GM23338 (cell line): ENCODE measurements at regions not wholly inside any gene's neighbourhood (a gene's known extent, or its start where the extent isn't known, plus 50 kb on each side); places are given as distances from the start of the nearest gene placed in this dataset.

ENCODE experiments used
- ATAC-seq: fragments of 200-7000 bp; cut with Tn5 transposase; 3 replicates; pipeline ENCODE4 v1.9.1; 2020
- DNase-seq: peaks from one replicate; pipeline ENCODE4 v3.0.0-alpha.2; 2015; ENCODE audit warnings: low spot score
- H2AFZ ChIP-seq: fragments of 200-600 bp; sonication (generic); 2 replicates; pipeline ENCODE4 v1.8.0; 2016; ENCODE audit warnings: antibody characterized with exemption, mild to moderate bottlenecking, moderate library complexity
- H3F3A ChIP-seq: fragments of 200-600 bp; sonication (generic); replicated peaks from 2 replicates; pipeline ENCODE4 v1.8.0; 2017; ENCODE audit warnings: antibody characterized with exemption, mixed run types, low read depth
- H3K27ac ChIP-seq: fragments of 200-600 bp; sonication (generic); 2 replicates; pipeline ENCODE4 v1.6.1; 2016; ENCODE audit warnings: low read depth
- H3K27me3 ChIP-seq: fragments of 200-600 bp; sonication (generic); 2 replicates; pipeline ENCODE4 v1.8.0; 2016; ENCODE audit warnings: mild to moderate bottlenecking, mixed run types, moderate library complexity; ENCODE audit not compliant: insufficient read depth
- H3K36me3 ChIP-seq: fragments of 200-600 bp; sonication (generic); 2 replicates; pipeline ENCODE4 v1.8.0; 2016; ENCODE audit warnings: mild to moderate bottlenecking; ENCODE audit not compliant: insufficient read depth
- H3K4me1 ChIP-seq: fragments of 200-600 bp; sonication (generic); 2 replicates; pipeline ENCODE4 v1.8.0; 2016; ENCODE audit warnings: mild to moderate bottlenecking, moderate library complexity; ENCODE audit not compliant: insufficient read depth
- H3K4me2 ChIP-seq: fragments of 200-600 bp; sonication (generic); 2 replicates; pipeline ENCODE4 v1.7.1; 2017; ENCODE audit warnings: mixed run types
- H3K4me3 ChIP-seq: fragments of 200-600 bp; sonication (generic); 2 replicates; pipeline ENCODE4 v1.6.1; 2016; ENCODE audit warnings: mixed run types
- H3K79me2 ChIP-seq: fragments of 200-600 bp; sonication (generic); replicated peaks from 2 replicates; pipeline ENCODE4 v1.8.0; 2017; ENCODE audit warnings: mild to moderate bottlenecking; ENCODE audit not compliant: insufficient read depth
- H3K9me2 ChIP-seq: fragments of 200-600 bp; sonication (generic); 2 replicates; pipeline ENCODE4 v1.8.0; 2017; ENCODE audit not compliant: insufficient read depth
- H4K20me1 ChIP-seq: fragments of 200-600 bp; sonication (generic); replicated peaks from 2 replicates; pipeline ENCODE4 v1.8.0; 2017; ENCODE audit warnings: mild to moderate bottlenecking; ENCODE audit not compliant: insufficient read depth
- H3K27ac Mint-ChIP-seq: 2 replicates; pipeline ENCODE4 v1.8.0; 2020; ENCODE audit warnings: inconsistent platforms, mild to moderate bottlenecking, moderate library complexity, mixed read lengths
- H3K27me3 Mint-ChIP-seq: 3 replicates; pipeline ENCODE4 v1.8.0; 2022; ENCODE audit warnings: low read depth, mild to moderate bottlenecking, moderate library complexity, mixed read lengths, inconsistent platforms; ENCODE audit not compliant: insufficient read depth, poor library complexity
- H3K36me3 Mint-ChIP-seq: 3 replicates; pipeline ENCODE4 v1.8.0; 2021; ENCODE audit warnings: low read depth, mild to moderate bottlenecking, inconsistent platforms, moderate library complexity, mixed read lengths
- H3K4me1 Mint-ChIP-seq: 3 replicates; pipeline ENCODE4 v1.8.0; 2020; ENCODE audit warnings: mild to moderate bottlenecking, inconsistent platforms, mixed read lengths
- H3K4me3 Mint-ChIP-seq: 3 replicates; pipeline ENCODE4 v1.8.0; 2021; ENCODE audit warnings: moderate library complexity, mild to moderate bottlenecking, inconsistent platforms, mixed read lengths
- H3K9me3 Mint-ChIP-seq: 3 replicates; pipeline ENCODE4 v1.8.0; 2020; ENCODE audit warnings: moderate library complexity, mild to moderate bottlenecking, inconsistent platforms, mixed read lengths
- CREB1 ChIP-seq: fragments of 250-450 bp; sonication (Bioruptor Pico); IDR thresholded peaks from 2 replicates; pipeline ENCODE4 v1.5.0; 2020; ENCODE audit warnings: low read depth, mild to moderate bottlenecking, moderate library complexity
- EZH2phosphoT487 ChIP-seq: fragments of 200-600 bp; sonication (generic); IDR thresholded peaks from one replicate; pipeline ENCODE4 v1.8.1; 2018; ENCODE audit warnings: antibody characterized with exemption; ENCODE audit not compliant: unreplicated experiment
- JUNB ChIP-seq: IDR thresholded peaks from one replicate; pipeline ENCODE4 v1.6.1; 2016; ENCODE audit warnings: antibody characterized with exemption; ENCODE audit not compliant: unreplicated experiment
- NANOG ChIP-seq: IDR thresholded peaks from 2 replicates; pipeline ENCODE4 v1.6.1; 2016; ENCODE audit warnings: antibody characterized with exemption, borderline replicate concordance
- POLR2AphosphoS5 ChIP-seq: IDR thresholded peaks from 2 replicates; pipeline ENCODE4 v1.6.1; 2016; ENCODE audit warnings: antibody characterized with exemption, low read depth
- REST ChIP-seq: IDR thresholded peaks from one replicate; pipeline ENCODE4 v1.6.1; 2018; ENCODE audit warnings: antibody characterized with exemption; ENCODE audit not compliant: unreplicated experiment
- STAT1 ChIP-seq: IDR thresholded peaks from one replicate; pipeline ENCODE4 v1.6.1; 2016; ENCODE audit warnings: antibody characterized with exemption; ENCODE audit not compliant: unreplicated experiment
- ZNF331 ChIP-seq: fragments of 250-450 bp; sonication (Bioruptor Pico); IDR thresholded peaks from 2 replicates; pipeline ENCODE4 v1.5.0; 2020; ENCODE audit warnings: low read depth, mild to moderate bottlenecking, moderate library complexity
- ZNF462 ChIP-seq: fragments of 250-450 bp; sonication (Bioruptor Pico); IDR thresholded peaks from 2 replicates; pipeline ENCODE4 v1.5.0; 2020; ENCODE audit warnings: mild to moderate bottlenecking, moderate library complexity
- TF ChIP-seq, protein P1 (sequence below), 2 experiments: fragments of 200-600 bp in 1 of 2; sonication (generic) in 1 of 2; conservative IDR thresholded peaks; 2 replicates each; pipeline versions ENCODE4 v1.5.1 to v1.6.1; 2016 to 2017; ENCODE audit warnings: antibody characterized with exemption in 2 of 2, low read depth in 2 of 2, mild to moderate bottlenecking in 2 of 2, moderate library complexity in 1 of 2

DNA sequence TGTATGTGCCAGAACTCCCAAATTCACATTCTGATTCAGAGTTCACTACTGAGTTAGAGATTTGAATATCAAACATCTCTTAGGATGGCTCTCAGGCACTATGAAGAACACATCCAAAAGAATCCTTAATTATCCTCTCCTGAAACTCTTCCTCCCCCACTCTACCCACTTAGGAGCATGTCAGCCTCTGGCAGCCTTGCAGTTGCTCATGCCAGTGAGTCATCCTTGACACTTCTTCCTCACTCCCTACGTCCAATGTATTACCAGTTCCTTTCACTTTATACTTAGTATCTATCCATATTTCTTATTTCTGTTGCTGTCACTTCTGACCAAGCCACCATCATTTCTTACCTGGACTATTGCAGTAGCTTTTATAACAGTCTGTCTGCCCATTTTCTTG, 192.0 kb upstream of the IMPG1 start (continued):
- TF ChIP-seq NANOG (no peak), JUNB (no peak), EZH2phosphoT487 (no peak), CREB1 (CRISPR knock-in tag) (no peak)
- TF ChIP-seq, protein P1, sequence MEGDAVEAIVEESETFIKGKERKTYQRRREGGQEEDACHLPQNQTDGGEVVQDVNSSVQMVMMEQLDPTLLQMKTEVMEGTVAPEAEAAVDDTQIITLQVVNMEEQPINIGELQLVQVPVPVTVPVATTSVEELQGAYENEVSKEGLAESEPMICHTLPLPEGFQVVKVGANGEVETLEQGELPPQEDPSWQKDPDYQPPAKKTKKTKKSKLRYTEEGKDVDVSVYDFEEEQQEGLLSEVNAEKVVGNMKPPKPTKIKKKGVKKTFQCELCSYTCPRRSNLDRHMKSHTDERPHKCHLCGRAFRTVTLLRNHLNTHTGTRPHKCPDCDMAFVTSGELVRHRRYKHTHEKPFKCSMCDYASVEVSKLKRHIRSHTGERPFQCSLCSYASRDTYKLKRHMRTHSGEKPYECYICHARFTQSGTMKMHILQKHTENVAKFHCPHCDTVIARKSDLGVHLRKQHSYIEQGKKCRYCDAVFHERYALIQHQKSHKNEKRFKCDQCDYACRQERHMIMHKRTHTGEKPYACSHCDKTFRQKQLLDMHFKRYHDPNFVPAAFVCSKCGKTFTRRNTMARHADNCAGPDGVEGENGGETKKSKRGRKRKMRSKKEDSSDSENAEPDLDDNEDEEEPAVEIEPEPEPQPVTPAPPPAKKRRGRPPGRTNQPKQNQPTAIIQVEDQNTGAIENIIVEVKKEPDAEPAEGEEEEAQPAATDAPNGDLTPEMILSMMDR (conservative IDR thresholded peaks at IDR 0.05; ENCODE audit: low read depth in 2 of 2): no peak

GRCh38 chr6:76262240-76262639, 189.8 kb upstream of the IMPG1 start:
- H4K20me1 ChIP-seq: no peaks in the 10 kb centered on the region
- no peak overlapping the region for H3K27ac ChIP-seq
- DNase-seq (no peak), ATAC-seq (no peak)
- Mint-ChIP-seq H3K27ac (no peak overlapping the region), H3K27me3 (no peaks in the 10 kb centered on the region), H3K9me3 (peaks cover 57% of the 10 kb centered on the region), H3K4me1 (no peaks in the 10 kb centered on the region), H3K36me3 (peaks cover 35% of the 10 kb centered on the region), H3K4me3 (no peak overlapping the region)
- H3K36me3 ChIP-seq: peaks cover 13% of the 10 kb centered on the region; the same call in 1 of the 2 replicates
- H3F3A ChIP-seq: no peaks in the 10 kb centered on the region
- no peaks in the 10 kb centered on the region for H3K79me2 ChIP-seq
- no peak overlapping the region for H3K4me3 ChIP-seq
- no peak overlapping the region for H2AFZ ChIP-seq
- TF ChIP-seq NANOG (no peak), REST (no peak), STAT1 (no peak), ZNF331 (CRISPR knock-in tag) (no peak), POLR2AphosphoS5 (no peak), JUNB (no peak), CREB1 (CRISPR knock-in tag) (no peak), ZNF462 (CRISPR knock-in tag) (no peak)
- H3K4me1 ChIP-seq: no peaks in the 10 kb centered on the region
- H3K4me2 ChIP-seq: no peak overlapping the region
- no peaks in the 10 kb centered on the region for H3K27me3 ChIP-seq
- peaks cover 18% of the 10 kb centered on the region for H3K9me2 ChIP-seq
